PC-9 (cell line): ENCODE measurements at regions not wholly inside any gene's neighbourhood (a gene's known extent, or its start where the extent isn't known, plus 50 kb on each side); places are given as distances from the start of the nearest gene placed in this dataset.

ENCODE experiments used
- BruUV-seq: library from RNA; stranded (reverse); fragments of 400-500 nt; replicated peaks from 2 replicates; lab custom pipeline; 2021; lab: Mats Ljungman, UMichigan
- CTCF ChIA-PET: fragments of 300-600 bp; sonication (Branson Sonifier 250); formaldehyde crosslinking; loops from one replicate; lab custom pipeline; 2022; ENCODE audit warnings: antibody characterized with exemption; lab: Charles Lee
- POLR2A ChIA-PET: fragments of 300-600 bp; sonication (Branson Sonifier 250); formaldehyde crosslinking; loops from one replicate; lab custom pipeline; 2022; ENCODE audit warnings: antibody characterized with exemption; ENCODE audit not compliant: unreplicated experiment; lab: Charles Lee
- DNase-seq, 2 experiments: peaks; one replicate each; pipeline versions ENCODE4 v3.0.0 to v3.0.0-alpha.2; 2015 to 2022; ENCODE audit warnings: mixed read lengths in 1 of 2
- H2AFZ ChIP-seq: fragments of 200-600 bp; sonication (generic); 2 replicates; pipeline ENCODE4 v1.8.1; 2017; ENCODE audit warnings: antibody characterized with exemption
- H3F3A ChIP-seq: fragments of 200-600 bp; sonication (generic); 2 replicates; pipeline ENCODE4 v1.8.1; 2017; ENCODE audit warnings: antibody characterized with exemption, mild to moderate bottlenecking, low read depth; ENCODE audit not compliant: insufficient read depth
- H3K27ac ChIP-seq: fragments of 200-600 bp; sonication (generic); 2 replicates; pipeline ENCODE4 v1.6.1; 2016; ENCODE audit warnings: mixed run types
- H3K27me3 ChIP-seq: fragments of 200-600 bp; sonication (generic); 2 replicates; pipeline ENCODE4 v1.6.1; 2016; ENCODE audit warnings: low read depth, mixed run types; ENCODE audit not compliant: insufficient read depth
- H3K36me3 ChIP-seq: fragments of 200-600 bp; sonication (generic); 2 replicates; pipeline ENCODE4 v1.6.1; 2016; ENCODE audit warnings: low read depth, mixed run types
- H3K4me1 ChIP-seq: fragments of 200-600 bp; sonication (generic); replicated peaks from 2 replicates; pipeline ENCODE4 v1.6.1; 2016; ENCODE audit warnings: mixed run types; ENCODE audit not compliant: insufficient read depth
- H3K4me2 ChIP-seq: fragments of 200-600 bp; sonication (generic); 2 replicates; pipeline ENCODE4 v1.6.1; 2017; ENCODE audit warnings: mixed run types
- H3K4me3 ChIP-seq: fragments of 200-600 bp; sonication (generic); 2 replicates; pipeline ENCODE4 v1.6.1; 2016; ENCODE audit warnings: mixed run types
- H3K79me2 ChIP-seq: fragments of 200-600 bp; sonication (generic); 2 replicates; pipeline ENCODE4 v1.6.1; 2017; ENCODE audit warnings: low read depth, mixed run types
- H3K9me2 ChIP-seq: fragments of 200-600 bp; sonication (generic); 2 replicates; pipeline ENCODE4 v1.8.1; 2017; ENCODE audit warnings: mild to moderate bottlenecking; ENCODE audit not compliant: insufficient read depth
- H3K9me3 ChIP-seq: fragments of 200-600 bp; sonication (generic); 2 replicates; pipeline ENCODE4 v1.8.1; 2016; ENCODE audit warnings: low read depth; ENCODE audit not compliant: insufficient read depth
- H4K20me1 ChIP-seq: fragments of 200-600 bp; sonication (generic); 2 replicates; pipeline ENCODE4 v1.8.1; 2017; ENCODE audit not compliant: insufficient read depth
- EZH2 ChIP-seq: fragments of 200-600 bp; sonication (generic); IDR thresholded peaks from 2 replicates; pipeline ENCODE4 v1.8.0; 2017; ENCODE audit warnings: antibody characterized with exemption, low read depth
- intact Hi-C: fragments of 100-400 bp; cut with micrococcal nuclease; formaldehyde crosslinking; loops from one replicate; pipeline ENCODE4 v1.10.0; 2022; ENCODE audit not compliant: unreplicated experiment
- TF ChIP-seq, protein P1 (sequence below): fragments of 200-600 bp; sonication (generic); conservative IDR thresholded peaks from 2 replicates; pipeline ENCODE4 v1.6.1; 2017; ENCODE audit warnings: mixed run types, antibody characterized with exemption, mild to moderate bottlenecking, moderate library complexity

DNA sequence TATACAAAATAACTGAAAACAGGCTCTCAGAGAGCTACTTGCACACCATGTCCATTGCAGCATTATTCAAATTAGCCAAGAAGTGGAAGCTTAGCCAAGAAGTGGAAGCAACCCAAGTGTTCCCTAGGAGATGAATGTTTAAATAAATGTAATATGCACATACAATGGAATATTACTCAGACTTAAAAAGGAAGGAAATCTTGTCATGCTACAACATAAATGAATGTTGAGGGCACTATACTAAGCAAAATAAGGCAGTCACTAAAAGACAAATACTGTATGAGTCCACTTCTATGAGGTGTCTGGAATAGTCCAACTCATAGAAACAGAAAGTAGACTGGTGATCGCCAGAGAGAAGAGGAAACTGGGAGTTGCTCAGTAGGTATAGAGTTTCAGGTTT, 438.1 kb downstream of the MAT2B start:
- H2AFZ ChIP-seq: no peak overlapping the region
- no peak overlapping the region for H3K27ac ChIP-seq
- intact Hi-C loops: no loop called here
- H3K4me1 ChIP-seq: no peaks in the 10 kb centered on the region
- H3K27me3 ChIP-seq: peaks cover 20% of the 10 kb centered on the region; the same call in 1 of the 2 replicates
- no TSS peak for BruUV-seq
- no peaks in the 10 kb centered on the region for H3K9me2 ChIP-seq
- no peaks in the 10 kb centered on the region for H4K20me1 ChIP-seq
- no peaks in the 10 kb centered on the region for H3K9me3 ChIP-seq
- TF ChIP-seq, protein P1, sequence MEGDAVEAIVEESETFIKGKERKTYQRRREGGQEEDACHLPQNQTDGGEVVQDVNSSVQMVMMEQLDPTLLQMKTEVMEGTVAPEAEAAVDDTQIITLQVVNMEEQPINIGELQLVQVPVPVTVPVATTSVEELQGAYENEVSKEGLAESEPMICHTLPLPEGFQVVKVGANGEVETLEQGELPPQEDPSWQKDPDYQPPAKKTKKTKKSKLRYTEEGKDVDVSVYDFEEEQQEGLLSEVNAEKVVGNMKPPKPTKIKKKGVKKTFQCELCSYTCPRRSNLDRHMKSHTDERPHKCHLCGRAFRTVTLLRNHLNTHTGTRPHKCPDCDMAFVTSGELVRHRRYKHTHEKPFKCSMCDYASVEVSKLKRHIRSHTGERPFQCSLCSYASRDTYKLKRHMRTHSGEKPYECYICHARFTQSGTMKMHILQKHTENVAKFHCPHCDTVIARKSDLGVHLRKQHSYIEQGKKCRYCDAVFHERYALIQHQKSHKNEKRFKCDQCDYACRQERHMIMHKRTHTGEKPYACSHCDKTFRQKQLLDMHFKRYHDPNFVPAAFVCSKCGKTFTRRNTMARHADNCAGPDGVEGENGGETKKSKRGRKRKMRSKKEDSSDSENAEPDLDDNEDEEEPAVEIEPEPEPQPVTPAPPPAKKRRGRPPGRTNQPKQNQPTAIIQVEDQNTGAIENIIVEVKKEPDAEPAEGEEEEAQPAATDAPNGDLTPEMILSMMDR: no peak
- no peak for TF ChIP-seq EZH2
- CTCF ChIA-PET: no interaction called here
- H3K4me2 ChIP-seq: no peak overlapping the region
- H3K36me3 ChIP-seq: no peaks in the 10 kb centered on the region
- H3K4me3 ChIP-seq: no peak overlapping the region
- POLR2A ChIA-PET: no interaction called here
- no peaks in the 10 kb centered on the region for H3K79me2 ChIP-seq
- H3F3A ChIP-seq: no peaks in the 10 kb centered on the region
- no peak for DNase-seq

DNA sequence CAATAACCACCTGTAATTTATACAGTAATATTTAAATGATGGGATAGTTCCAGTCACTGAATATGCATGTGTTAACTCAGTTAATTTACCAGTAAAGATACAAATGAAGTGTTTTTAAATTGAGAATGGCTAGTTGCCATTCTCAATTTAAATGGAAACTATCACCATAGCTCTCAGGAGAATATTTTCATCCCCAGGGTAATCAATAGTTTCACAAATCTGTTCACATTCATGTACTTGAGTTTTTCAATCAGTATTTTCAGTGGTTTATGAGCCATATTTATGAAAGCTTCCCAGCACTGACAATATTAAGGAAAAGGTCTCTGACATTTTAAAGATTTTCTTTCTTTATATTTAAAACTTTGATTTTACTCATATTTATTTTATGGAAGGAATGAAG, 439.3 kb downstream of the MAT2B start:
- no peak for TF ChIP-seq EZH2
- TF ChIP-seq, protein P1: no peak
- H3F3A ChIP-seq: no peaks in the 10 kb centered on the region
- peaks cover 20% of the 10 kb centered on the region; the same call in 1 of the 2 replicates for H3K27me3 ChIP-seq
- no peak for DNase-seq
- H3K27ac ChIP-seq: no peak overlapping the region
- no peaks in the 10 kb centered on the region for H4K20me1 ChIP-seq
- H3K4me3 ChIP-seq: no peak overlapping the region
- no peak overlapping the region for H2AFZ ChIP-seq
- H3K4me1 ChIP-seq: no peaks in the 10 kb centered on the region
- no peaks in the 10 kb centered on the region for H3K9me2 ChIP-seq
- no peak overlapping the region for H3K4me2 ChIP-seq
- H3K9me3 ChIP-seq: no peaks in the 10 kb centered on the region
- no peaks in the 10 kb centered on the region for H3K36me3 ChIP-seq
- BruUV-seq: no TSS peak
- intact Hi-C loops: no loop called here
- H3K79me2 ChIP-seq: no peaks in the 10 kb centered on the region
- ChIA-PET CTCF (no interaction called here), POLR2A (no interaction called here)

DNA sequence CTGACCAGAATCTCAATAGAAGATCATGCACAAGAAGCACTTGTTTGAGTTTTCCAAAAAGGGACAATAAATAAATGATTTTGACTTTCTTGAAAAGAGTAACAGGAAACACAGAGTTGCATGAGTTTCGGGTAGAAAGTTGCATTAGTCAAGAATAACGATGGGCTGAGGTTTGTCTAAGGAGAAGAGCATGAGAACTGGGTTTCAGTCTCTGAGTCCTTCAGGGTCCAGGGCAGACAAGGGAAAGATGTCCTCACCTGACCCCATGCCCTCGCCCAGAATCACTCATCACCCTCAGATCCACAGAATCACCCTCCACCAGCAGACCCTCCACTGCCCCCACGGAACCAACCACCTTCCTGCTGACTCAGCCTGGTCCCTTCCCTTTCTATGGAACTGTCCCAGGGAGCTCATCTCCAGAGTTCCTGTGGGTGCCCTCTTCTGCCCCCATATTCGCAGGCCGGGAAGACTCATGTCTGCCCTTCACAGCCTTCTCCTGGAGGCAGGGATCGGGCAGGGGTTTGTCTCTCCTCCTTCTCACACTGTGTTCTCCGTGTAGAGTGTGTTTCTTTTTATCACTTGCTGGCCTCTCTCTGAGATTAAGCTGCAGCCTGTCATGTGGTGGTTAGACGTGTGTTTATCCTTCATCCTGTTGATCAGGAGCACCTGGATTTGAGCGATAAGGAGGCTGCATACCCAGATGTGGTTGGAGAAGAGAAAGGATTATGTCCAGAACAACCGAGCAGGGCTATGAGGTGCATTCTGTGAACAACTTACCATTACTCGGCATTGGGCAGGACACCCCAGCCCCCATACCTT, 442.6 kb downstream of the MAT2B start:
- Histone ChIP-seq H3K9me3 (no peaks in the 10 kb centered on the region), H3K4me2 (no peak overlapping the region), H3K4me3 (no peak overlapping the region), H4K20me1 (no peaks in the 10 kb centered on the region), H3K27me3 (peaks cover 22% of the 10 kb centered on the region; the same call in 1 of the 2 replicates), H2AFZ (no peak overlapping the region), H3K9me2 (no peaks in the 10 kb centered on the region), H3F3A (no peaks in the 10 kb centered on the region), H3K36me3 (no peaks in the 10 kb centered on the region), H3K4me1 (no peaks in the 10 kb centered on the region), H3K27ac (no peak overlapping the region), H3K79me2 (no peaks in the 10 kb centered on the region)
- ChIA-PET POLR2A (interaction anchor here (0.6 kb wide), 1 partner anchor 331 kb away, joined by 6 read pairs; no protein-coding TSS in a partner anchor), CTCF (no interaction called here)
- intact Hi-C loops: no loop called here
- no peak for DNase-seq
- no peak for TF ChIP-seq EZH2
- TF ChIP-seq, protein P1: no peak
- no TSS peak for BruUV-seq
